DND-41 (cell line): ENCODE measurements at regions not wholly inside any gene's neighbourhood (a gene's known extent, or its start where the extent isn't known, plus 50 kb on each side); places are given as distances from the start of the nearest gene placed in this dataset.

ENCODE experiments used
- EZH2 ChIP-seq: IDR thresholded peaks from 3 replicates; pipeline ENCODE4 v1.6.1; 2012; ENCODE audit warnings: borderline replicate concordance, low read depth, mild to moderate bottlenecking, moderate library complexity, low read length, inconsistent platforms; ENCODE audit not compliant: severe bottlenecking
- TF ChIP-seq, protein P1 (sequence below): IDR thresholded peaks from 2 replicates; pipeline ENCODE4 v1.5.1; 2012; ENCODE audit warnings: borderline replicate concordance, low read length, moderate library complexity, mild to moderate bottlenecking; ENCODE audit not compliant: poor library complexity, severe bottlenecking; ENCODE audit errors: extremely low read depth

DNA sequence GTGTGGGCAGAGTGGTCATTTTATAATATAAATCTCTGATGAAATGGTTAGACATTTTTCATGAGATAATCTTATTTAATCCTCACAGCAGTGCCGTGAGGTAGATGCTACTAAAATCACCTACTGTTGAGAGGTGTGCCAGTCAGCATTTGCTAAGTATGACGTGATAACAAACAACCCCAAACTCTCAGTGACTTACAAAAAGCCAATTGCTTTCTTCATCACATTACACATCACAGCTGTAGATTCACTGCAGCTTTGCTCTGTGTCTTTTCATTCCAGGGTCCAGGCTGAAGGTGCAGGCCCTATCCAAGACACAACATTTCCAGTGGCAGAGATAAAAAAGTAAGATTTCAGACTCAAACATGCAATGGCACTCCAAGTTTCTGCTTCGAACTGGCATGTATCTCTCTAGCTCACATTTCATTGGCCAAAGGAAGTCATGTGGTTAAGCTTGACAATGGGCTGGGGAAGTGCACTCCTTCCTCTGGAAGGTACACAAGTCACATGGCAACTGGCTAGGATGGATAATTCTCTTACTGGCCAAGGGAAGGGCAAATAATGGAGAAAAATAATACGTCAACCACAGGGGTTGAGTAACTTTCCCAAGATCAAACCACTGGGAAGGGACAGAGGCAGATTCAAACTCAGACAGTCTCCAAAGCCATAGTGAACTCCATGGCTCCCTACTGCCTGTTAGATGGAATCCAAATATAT, 69.5 kb upstream of the EPB41L1 start:
- TF ChIP-seq, protein P1, sequence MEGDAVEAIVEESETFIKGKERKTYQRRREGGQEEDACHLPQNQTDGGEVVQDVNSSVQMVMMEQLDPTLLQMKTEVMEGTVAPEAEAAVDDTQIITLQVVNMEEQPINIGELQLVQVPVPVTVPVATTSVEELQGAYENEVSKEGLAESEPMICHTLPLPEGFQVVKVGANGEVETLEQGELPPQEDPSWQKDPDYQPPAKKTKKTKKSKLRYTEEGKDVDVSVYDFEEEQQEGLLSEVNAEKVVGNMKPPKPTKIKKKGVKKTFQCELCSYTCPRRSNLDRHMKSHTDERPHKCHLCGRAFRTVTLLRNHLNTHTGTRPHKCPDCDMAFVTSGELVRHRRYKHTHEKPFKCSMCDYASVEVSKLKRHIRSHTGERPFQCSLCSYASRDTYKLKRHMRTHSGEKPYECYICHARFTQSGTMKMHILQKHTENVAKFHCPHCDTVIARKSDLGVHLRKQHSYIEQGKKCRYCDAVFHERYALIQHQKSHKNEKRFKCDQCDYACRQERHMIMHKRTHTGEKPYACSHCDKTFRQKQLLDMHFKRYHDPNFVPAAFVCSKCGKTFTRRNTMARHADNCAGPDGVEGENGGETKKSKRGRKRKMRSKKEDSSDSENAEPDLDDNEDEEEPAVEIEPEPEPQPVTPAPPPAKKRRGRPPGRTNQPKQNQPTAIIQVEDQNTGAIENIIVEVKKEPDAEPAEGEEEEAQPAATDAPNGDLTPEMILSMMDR: no peak
- TF ChIP-seq EZH2: no peak
